Activated naive CD4-positive, alpha-beta T cell treated with anti-CD3 and anti-CD28 coated beads for 36 hours (primary cell): ENCODE measurements at regions not wholly inside any gene's neighbourhood (a gene's known extent, or its start where the extent isn't known, plus 50 kb on each side); places are given as distances from the start of the nearest gene placed in this dataset.
"Not testable (repeated sequence)": the region's sequence is repeated elsewhere in the genome, so short reads cannot be mapped to it uniquely, and the experiment has no call there.

Experiments used
- CTCF ChIA-PET: fragments of 350-600 bp; sonication (Branson Sonifier 250); formaldehyde crosslinking; loops from one replicate; lab custom pipeline; 2021; ENCODE audit warnings: antibody characterized with exemption; lab: Charles Lee
- DNase-seq: peaks from one replicate; pipeline ENCODE4 v3.0.0-alpha.2; 2020
- H3K27ac Mint-ChIP-seq: one replicate; pipeline ENCODE4 v1.8.0; 2021; ENCODE audit warnings: mild to moderate bottlenecking, mixed read lengths
- H3K27me3 Mint-ChIP-seq: one replicate; pipeline ENCODE4 v1.8.0; 2021; ENCODE audit warnings: low read depth, mixed read lengths
- H3K36me3 Mint-ChIP-seq: one replicate; pipeline ENCODE4 v1.8.0; 2021; ENCODE audit warnings: low read depth, mixed read lengths
- H3K4me1 Mint-ChIP-seq: one replicate; pipeline ENCODE4 v1.8.0; 2021; ENCODE audit warnings: low read depth, mixed read lengths
- H3K4me3 Mint-ChIP-seq: one replicate; pipeline ENCODE4 v1.8.0; 2021; ENCODE audit warnings: mild to moderate bottlenecking, moderate library complexity, mixed read lengths
- H3K9me3 Mint-ChIP-seq: one replicate; pipeline ENCODE4 v1.8.0; 2021; ENCODE audit warnings: mixed read lengths
- intact Hi-C: fragments of 100-400 bp; cut with micrococcal nuclease; formaldehyde crosslinking; loops from one replicate; pipeline ENCODE4 v1.15.1; 2023

DNA sequence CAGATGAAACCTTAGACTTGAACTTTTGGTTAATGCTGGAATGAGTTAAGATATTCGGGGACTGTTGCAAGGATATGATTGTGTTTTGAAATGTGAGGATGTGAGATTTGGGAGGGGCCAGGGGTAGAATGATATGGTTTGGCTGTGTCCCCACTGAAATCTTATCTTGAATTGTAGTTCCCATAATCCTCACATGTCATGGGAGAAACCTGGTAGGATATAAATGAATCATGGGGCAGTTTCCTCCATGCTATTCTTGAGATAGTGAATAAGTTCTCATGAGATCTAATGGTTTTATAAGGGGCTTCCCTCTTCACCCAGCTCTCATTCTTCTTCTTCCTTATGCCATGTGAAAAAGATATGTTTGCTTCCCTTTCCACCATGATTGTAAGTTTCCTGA is 158.0 kb downstream of the MREG start:
- DNase-seq, H3K27ac Mint-ChIP-seq, CTCF ChIA-PET, H3K36me3 Mint-ChIP-seq, H3K4me1 Mint-ChIP-seq, H3K27me3 Mint-ChIP-seq, H3K9me3 Mint-ChIP-seq, intact Hi-C loops, H3K4me3 Mint-ChIP-seq: not testable (repeated sequence)

DNA sequence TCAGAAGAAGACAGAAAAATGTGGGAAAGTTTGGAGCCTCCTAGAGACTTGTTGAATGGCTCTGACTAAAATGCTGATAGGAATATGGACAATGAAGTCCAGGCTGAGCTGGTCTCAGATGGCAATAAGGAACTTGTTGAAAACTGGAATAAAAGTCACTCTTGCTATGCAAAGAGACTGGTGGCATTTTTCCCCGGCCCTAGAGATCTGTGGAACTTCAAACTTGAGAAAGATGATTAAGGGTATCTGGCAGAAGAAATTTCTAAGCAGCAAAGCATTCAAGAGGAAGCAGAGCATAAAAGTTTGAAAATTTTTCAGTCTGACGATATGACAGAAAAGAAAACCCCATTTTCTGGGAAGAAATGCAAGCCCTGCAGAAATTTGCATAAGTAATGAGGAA is 159.3 kb downstream of the MREG start:
- Mint-ChIP-seq H3K4me1 (no peaks in the 10 kb centered on the region), H3K27me3 (no peaks in the 10 kb centered on the region), H3K27ac (no peak overlapping the region), H3K4me3 (no peak overlapping the region), H3K9me3 (peaks cover 6% of the 10 kb centered on the region), H3K36me3 (no peaks in the 10 kb centered on the region)
- intact Hi-C loops: no loop called here
- no peak for DNase-seq
- CTCF ChIA-PET: no interaction called here

DNA sequence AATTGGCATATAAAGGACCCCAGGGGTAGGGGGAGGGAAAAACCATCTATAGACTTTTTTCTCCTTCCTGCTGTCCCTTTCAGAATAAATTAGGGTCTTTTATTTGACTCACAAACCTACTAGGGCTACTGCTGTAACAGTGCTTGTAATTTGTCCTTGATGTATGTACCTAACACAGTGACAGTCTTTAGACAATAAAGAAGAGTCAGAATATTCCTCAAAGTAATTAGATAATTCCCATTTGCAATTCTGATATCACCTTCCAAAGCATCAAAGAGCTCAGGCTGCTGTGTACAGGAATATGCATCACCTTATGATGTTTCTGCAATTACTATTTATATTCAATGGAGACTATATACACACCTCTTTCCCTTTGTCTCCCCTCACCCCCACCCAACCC is 161.7 kb downstream of the MREG start:
- no peak for DNase-seq
- Mint-ChIP-seq H3K36me3 (no peaks in the 10 kb centered on the region), H3K27me3 (no peaks in the 10 kb centered on the region), H3K9me3 (peaks cover 6% of the 10 kb centered on the region), H3K27ac (no peak overlapping the region), H3K4me1 (no peaks in the 10 kb centered on the region), H3K4me3 (no peak overlapping the region)
- CTCF ChIA-PET: interaction anchor here (0.6 to 1.5 kb wide), 3 partner anchors 80 to 1374 kb away, joined by 3 read pairs; no protein-coding TSS in a partner anchor
- intact Hi-C loops: no loop called here

DNA sequence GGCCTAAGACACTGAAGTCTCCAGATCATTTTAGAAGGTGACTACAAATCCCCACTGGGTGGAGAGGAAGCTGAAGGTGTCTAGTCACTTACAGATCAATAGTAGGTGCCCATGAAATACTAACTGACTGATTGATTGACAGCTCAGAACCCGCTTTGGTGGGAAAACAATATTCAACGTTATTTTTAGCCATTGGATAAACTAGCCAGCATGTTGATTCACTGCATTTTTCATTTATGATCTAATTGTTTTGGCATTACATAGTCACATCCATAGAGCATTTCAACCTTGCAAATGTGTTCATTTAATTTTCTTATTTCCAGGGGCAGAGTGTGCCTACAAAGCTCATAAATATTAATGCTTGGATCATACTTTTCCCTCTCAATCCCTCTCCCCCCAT is 162.3 kb downstream of the MREG start:
- H3K4me1 Mint-ChIP-seq: peaks cover under 1% of the 10 kb centered on the region
- H3K4me3 Mint-ChIP-seq: no peak overlapping the region
- H3K27me3 Mint-ChIP-seq: no peaks in the 10 kb centered on the region
- no peak overlapping the region for H3K27ac Mint-ChIP-seq
- intact Hi-C loops: no loop called here
- H3K9me3 Mint-ChIP-seq: peaks cover 6% of the 10 kb centered on the region
- CTCF ChIA-PET: no interaction called here
- no peak for DNase-seq
- no peaks in the 10 kb centered on the region for H3K36me3 Mint-ChIP-seq

DNA sequence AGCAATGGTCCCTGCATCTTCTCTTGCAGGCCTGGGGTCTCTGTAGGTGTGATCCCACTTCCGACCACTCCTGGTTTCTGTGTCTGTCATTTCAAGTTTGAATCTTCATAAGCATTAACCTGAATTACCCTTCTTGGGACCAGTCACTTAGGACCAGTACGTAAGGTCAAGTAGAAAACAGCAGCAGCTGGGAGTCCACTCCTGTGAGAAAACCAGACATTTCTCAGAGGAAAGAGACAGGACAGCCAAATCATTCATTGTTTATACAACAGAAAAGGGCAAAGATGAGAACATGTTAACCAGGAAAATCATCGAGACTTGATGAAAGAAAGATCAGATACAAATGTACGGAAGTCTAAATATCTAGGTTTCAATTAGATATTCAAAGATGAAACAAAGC is 163.0 kb downstream of the MREG start:
- peaks cover 3% of the 10 kb centered on the region for H3K4me1 Mint-ChIP-seq
- CTCF ChIA-PET: no interaction called here
- H3K36me3 Mint-ChIP-seq: no peaks in the 10 kb centered on the region
- H3K4me3 Mint-ChIP-seq: no peak overlapping the region
- no peak overlapping the region for H3K27ac Mint-ChIP-seq
- no peak for DNase-seq
- no peaks in the 10 kb centered on the region for H3K27me3 Mint-ChIP-seq
- intact Hi-C loops: no loop called here
- peaks cover 6% of the 10 kb centered on the region for H3K9me3 Mint-ChIP-seq

DNA sequence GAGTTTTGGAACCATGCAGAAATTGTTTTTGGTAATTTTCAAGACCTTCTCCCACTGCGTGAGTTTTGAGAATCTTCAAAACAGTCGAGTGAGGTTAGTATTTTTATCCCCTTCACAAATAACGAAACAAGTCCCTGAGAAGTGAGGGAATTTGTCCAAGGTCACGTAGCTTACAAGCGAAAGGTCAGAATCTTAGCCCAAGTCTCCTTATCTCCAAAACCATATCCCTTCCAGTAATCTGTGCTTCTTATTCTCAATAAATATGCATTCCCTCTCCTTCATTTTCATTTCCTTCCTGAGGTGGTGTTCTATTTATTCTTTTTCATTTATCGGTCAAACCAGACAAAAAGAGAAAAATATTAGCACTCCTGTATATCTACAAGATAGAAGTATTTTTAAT is 163.6 kb downstream of the MREG start:
- no peaks in the 10 kb centered on the region for H3K36me3 Mint-ChIP-seq
- peaks cover 3% of the 10 kb centered on the region for H3K4me1 Mint-ChIP-seq
- no peak for DNase-seq
- intact Hi-C loops: no loop called here
- H3K27me3 Mint-ChIP-seq: no peaks in the 10 kb centered on the region
- no peak overlapping the region for H3K27ac Mint-ChIP-seq
- peaks cover 6% of the 10 kb centered on the region for H3K9me3 Mint-ChIP-seq
- CTCF ChIA-PET: interaction anchor here (0.9 kb wide), 1 partner anchor 396 kb away, joined by 3 read pairs; no protein-coding TSS in a partner anchor
- no peak overlapping the region for H3K4me3 Mint-ChIP-seq

DNA sequence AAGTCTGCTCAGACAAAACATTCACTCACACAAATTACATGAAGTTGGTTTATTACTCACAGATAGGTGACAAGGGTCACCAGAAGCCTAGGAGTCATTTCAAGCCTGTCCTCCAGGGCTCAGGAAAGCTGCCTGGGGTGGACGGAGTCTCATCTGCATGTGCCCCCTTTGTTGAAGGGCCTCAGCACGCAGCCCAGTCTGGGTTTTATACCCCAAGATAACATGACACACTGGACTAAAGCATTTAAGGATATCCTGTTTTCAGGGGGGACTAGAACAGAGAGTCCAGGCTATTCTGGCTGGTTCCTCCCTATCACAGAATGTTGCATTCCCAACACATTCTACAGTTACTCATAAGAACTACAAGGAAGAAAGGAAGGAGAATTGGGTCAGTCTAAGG is 164.7 kb downstream of the MREG start:
- H3K4me3 Mint-ChIP-seq: no peak overlapping the region
- H3K4me1 Mint-ChIP-seq: peaks cover 3% of the 10 kb centered on the region
- no peaks in the 10 kb centered on the region for H3K36me3 Mint-ChIP-seq
- H3K27me3 Mint-ChIP-seq: no peaks in the 10 kb centered on the region
- H3K27ac Mint-ChIP-seq: no peak overlapping the region
- intact Hi-C loops: no loop called here
- DNase-seq: no peak
- H3K9me3 Mint-ChIP-seq: peaks cover 2% of the 10 kb centered on the region
- CTCF ChIA-PET: interaction anchor here (0.9 kb wide), 1 partner anchor 395 kb away, joined by 3 read pairs; no protein-coding TSS in a partner anchor

DNA sequence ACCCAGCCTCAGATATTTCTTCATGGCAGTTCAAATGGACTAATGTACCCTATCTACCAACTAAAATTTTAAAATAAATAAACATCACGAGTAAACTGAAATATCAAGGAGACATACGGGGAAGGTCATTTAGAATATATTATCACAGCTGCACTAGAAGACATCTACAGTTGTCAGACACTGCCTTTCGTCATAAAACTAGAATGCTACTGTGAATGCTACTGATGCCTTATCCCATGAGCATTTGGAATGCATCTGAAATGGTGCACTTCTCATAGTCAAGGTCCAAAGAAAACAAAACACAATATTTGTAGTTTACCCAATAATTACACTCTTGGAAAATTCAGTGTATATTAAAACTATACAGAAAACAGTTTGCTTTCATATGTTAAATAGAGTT is 165.2 kb downstream of the MREG start:
- DNase-seq: no peak
- CTCF ChIA-PET: no interaction called here
- Mint-ChIP-seq H3K27me3 (no peaks in the 10 kb centered on the region), H3K4me3 (no peak overlapping the region), H3K36me3 (no peaks in the 10 kb centered on the region), H3K27ac (no peak overlapping the region), H3K9me3 (no peaks in the 10 kb centered on the region), H3K4me1 (peaks cover 3% of the 10 kb centered on the region)
- intact Hi-C loops: no loop called here

DNA sequence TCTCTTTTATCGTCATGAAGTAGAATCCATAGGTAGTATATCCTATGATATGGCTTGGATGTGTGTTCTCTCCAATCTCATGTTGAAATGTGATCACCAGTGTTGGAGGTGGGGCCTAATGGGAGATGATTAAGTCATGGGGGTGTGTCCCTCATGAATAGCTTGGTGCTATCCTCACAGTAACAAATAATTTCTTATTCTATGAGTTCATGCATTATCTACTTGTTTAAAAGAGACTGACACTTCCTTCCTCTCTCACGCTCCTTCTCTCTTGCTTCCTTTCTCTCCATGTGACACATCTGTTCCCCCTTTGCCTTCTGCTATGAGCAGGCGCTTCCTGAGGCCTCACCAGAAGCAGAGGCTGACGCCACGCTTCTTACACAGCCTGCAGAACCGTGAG is 165.6 kb downstream of the MREG start:
- CTCF ChIA-PET: no interaction called here
- DNase-seq: no peak
- Mint-ChIP-seq H3K4me1 (peaks cover 3% of the 10 kb centered on the region), H3K27ac (no peak overlapping the region), H3K4me3 (no peak overlapping the region), H3K9me3 (no peaks in the 10 kb centered on the region), H3K36me3 (no peaks in the 10 kb centered on the region), H3K27me3 (no peaks in the 10 kb centered on the region)
- intact Hi-C loops: no loop called here

DNA sequence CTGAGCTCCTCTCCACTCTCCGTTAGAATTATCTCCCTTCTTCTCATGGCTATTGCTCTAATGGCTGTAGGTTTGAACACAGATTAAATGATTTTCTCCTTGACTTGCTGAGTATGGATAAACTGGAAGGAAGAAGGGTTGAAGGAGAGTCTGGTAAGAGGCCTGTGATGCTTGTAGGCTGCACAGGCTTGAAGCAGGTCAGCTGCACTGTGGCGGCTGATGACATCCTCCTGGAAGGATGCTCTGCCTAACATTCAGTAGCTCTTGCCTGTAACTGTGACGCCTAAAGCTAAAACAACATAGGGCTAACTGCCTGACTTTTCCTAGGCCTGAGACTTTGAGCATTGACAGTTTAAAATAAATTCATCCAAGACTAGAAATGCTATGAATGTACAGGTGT is 166.3 kb downstream of the MREG start:
- intact Hi-C loops: no loop called here
- H3K36me3 Mint-ChIP-seq: no peaks in the 10 kb centered on the region
- CTCF ChIA-PET: no interaction called here
- no peak overlapping the region for H3K4me3 Mint-ChIP-seq
- H3K4me1 Mint-ChIP-seq: peaks cover 3% of the 10 kb centered on the region
- no peaks in the 10 kb centered on the region for H3K9me3 Mint-ChIP-seq
- no peak for DNase-seq
- H3K27ac Mint-ChIP-seq: no peak overlapping the region
- no peaks in the 10 kb centered on the region for H3K27me3 Mint-ChIP-seq

DNA sequence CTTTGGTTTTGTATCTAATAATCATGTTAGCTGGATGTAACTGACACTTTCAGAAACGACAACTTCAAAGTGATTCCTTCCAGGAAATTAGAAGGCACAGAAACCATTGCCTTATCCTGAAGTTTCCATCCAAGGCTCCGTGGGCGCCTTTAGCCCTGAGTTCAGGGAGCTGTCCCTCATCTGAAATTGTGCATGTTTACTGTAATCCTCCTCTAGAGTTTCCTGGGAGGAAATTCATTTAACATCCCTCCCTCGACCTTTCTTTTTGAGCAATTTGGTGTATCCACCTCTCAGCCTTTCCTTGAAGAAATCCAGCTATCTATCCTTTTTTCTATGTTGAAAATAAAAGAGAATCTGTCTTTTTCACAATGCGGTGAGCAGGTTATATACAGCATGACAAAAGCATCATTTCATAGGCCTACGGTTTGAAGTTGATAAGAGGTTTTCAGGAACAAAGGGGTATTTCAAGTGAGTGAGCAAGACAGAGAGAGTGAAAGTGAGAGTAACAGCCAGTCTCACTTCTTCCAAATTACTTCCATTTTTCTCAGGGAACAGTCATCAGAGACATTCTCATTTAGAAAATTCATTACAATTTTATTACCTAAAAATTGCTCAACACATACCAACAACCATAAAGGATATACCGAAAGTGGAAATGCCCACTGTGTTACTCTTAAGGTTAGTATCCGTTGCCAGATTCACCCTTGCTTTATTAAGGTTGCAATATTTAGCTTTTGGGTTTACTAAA is 167.3 kb downstream of the MREG start:
- H3K4me3 Mint-ChIP-seq: no peak overlapping the region
- DNase-seq: no peak
- no peak overlapping the region for H3K27ac Mint-ChIP-seq
- no peaks in the 10 kb centered on the region for H3K9me3 Mint-ChIP-seq
- peaks cover 3% of the 10 kb centered on the region for H3K4me1 Mint-ChIP-seq
- CTCF ChIA-PET: interaction anchor here (1.4 kb wide), 1 partner anchor 11 kb away, joined by 3 read pairs; no protein-coding TSS in a partner anchor
- H3K36me3 Mint-ChIP-seq: no peaks in the 10 kb centered on the region
- no peaks in the 10 kb centered on the region for H3K27me3 Mint-ChIP-seq
- intact Hi-C loops: no loop called here

DNA sequence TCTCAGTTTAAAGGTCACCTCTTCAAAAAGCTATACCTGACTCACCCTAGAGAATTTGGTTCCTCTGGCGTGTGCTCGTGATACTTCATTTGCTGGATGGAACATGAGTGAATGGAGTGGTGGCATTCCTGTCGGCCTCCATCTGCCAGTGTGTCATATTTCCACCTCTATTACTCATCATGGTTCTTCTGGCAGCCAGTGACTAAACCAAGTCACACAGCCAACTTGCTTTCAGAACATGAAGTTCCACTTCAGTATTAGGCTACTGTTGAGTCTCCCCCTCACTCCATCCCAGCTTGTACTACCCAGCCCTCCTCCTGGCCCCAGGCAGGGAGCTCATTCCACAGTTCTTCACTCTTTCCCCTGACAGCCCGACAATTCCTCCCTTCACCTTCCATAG is 169.8 kb downstream of the MREG start:
- Mint-ChIP-seq H3K27me3 (no peaks in the 10 kb centered on the region), H3K4me3 (no peak overlapping the region), H3K36me3 (no peaks in the 10 kb centered on the region), H3K4me1 (peaks cover 3% of the 10 kb centered on the region), H3K9me3 (no peaks in the 10 kb centered on the region), H3K27ac (no peak overlapping the region)
- intact Hi-C loops: no loop called here
- CTCF ChIA-PET: interaction anchor here (0.7 kb wide), 1 partner anchor 10 kb away, joined by 4 read pairs; no protein-coding TSS in a partner anchor
- DNase-seq: no peak

DNA sequence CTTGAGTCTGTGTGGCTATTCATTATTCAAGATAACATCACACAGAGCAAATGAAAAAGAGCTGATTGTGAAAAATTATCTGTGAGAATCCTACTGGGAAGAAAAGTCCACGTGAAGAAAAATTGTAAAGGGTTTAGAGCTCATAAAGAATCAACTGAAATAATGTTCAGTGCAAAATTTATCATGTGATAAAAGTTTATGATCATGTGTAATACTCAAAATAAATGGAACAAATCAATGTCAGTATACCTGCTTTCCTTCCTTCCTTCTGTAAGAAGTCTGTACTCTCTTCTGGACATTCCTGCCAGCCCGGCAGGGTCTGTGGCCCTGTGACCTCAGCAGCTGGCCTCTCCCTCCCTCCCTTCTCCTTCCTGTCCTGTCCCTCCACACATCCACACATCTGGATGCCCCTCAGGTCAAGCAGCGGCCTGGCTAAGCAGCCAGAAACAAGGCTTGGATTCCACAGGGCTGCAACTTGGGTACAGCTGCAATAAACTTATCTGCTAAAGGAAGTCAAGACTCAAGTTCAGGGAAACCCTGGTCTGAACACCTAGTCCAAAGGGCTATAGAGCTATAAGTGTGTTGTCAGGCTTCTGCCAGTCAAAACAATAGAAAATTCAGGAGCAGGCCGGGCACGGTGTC is 172.1 kb downstream of the MREG start:
- peaks cover 3% of the 10 kb centered on the region for H3K4me1 Mint-ChIP-seq
- H3K4me3 Mint-ChIP-seq: no peak overlapping the region
- no peak for DNase-seq
- H3K27me3 Mint-ChIP-seq: no peaks in the 10 kb centered on the region
- H3K9me3 Mint-ChIP-seq: no peaks in the 10 kb centered on the region
- intact Hi-C loops: no loop called here
- no peaks in the 10 kb centered on the region for H3K36me3 Mint-ChIP-seq
- CTCF ChIA-PET: interaction anchor here (1.1 kb wide), 1 partner anchor 13 kb away, joined by 3 read pairs; no protein-coding TSS in a partner anchor
- H3K27ac Mint-ChIP-seq: no peak overlapping the region
